Stimulated activated CD4-positive, alpha-beta T cell treated with anti-CD3 and anti-CD28 coated beads, Interleukin-2, amount 100 ng/mL, for 4 hours (primary cell): ENCODE measurements at regions not wholly inside any gene's neighbourhood (a gene's known extent, or its start where the extent isn't known, plus 50 kb on each side); places are given as distances from the start of the nearest gene placed in this dataset.
"Not testable (repeated sequence)": the region's sequence is repeated elsewhere in the genome, so short reads cannot be mapped to it uniquely, and the experiment has no call there.

ENCODE experiments used
- DNase-seq: peaks from one replicate; pipeline ENCODE4 v3.0.0-alpha.2; 2020; ENCODE audit warnings: low read depth

GRCh38 chrY:7415157-7415633, 503.6 kb upstream of the AMELY start:
- no peak for DNase-seq

DNA sequence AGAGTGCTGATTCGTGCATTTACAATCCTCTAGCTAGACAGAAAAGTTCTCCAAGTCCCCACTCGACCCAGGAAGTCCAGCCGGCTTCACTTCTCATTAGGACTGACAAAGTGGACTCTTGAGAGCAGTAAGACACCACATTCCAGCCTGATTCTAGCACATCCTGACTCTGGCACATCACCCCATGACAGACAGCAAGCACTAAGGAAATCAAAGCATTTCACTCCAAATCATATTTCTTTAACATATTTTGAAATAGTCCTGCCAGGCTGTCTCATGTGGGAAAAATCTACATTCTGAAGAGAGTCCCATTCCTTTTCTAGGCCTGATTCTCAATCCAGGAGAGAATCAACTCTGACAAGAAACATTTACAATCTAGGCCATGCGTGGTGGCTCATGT, 478.5 kb upstream of the AMELY start:
- DNase-seq = no peak

DNA sequence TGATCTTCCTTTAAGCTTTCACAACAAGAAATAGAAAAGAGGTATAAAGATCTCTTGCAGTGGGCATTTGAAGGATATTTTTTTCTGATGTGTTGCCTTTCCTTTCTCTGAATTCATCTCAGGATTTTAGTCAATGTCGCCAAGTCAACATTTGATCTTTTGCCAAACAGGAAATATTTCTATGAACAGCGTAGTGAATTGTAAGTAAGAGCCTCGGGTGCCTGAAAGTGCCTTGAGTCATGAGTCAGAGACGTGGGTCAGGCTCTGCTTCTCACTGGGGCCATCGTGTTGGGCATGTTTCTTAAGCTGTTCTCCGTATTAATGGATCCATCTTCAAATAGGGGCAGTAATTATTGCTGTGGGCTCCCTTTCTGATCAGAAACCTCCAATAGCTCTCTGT, 471.4 kb upstream of the AMELY start:
- DNase-seq = no peak

- no peak for DNase-seq
Measured at GRCh38 chrY:7377091-7377490, 465.5 kb upstream of the AMELY start.

DNA sequence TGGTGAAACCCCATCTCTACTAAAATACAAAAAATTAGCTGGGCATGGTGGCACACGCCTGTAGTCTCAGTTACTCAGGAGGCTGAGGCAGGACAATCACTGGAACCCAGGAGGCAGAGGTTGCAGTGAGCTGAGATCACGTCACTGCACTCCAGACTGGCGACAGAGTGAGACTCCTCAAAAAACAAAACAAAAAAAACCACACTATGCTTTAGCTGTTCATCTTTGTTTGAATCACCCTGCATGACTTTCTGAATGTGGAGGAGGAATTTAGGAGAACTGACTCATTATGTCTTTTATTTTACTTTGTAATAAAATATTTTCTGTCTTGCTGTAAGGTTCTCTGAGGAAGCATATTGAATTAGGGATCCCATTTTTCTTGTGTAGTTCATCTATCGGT, 462.9 kb upstream of the AMELY start:
- DNase-seq = not testable (repeated sequence)

DNA sequence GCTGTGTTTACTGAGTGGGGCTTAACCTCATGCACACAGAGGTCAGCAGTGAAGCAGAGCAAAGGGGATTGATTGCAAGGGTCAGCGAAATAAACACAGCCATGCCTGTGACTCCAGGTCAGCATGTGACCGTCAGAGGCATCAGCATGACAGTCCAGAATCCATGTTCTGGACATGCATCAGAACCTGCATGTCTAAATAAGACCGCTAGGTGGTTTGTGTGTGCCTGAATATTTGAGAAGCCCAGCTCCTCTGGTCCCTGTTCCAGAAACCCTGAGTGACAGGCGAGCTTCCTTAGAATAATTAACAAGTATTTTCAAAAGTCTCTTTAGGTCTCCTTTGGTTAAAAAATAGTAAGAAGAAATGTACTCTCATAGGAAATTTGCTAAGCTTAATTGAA, 460.4 kb upstream of the AMELY start:
- not testable (repeated sequence) for DNase-seq

GRCh38 chrY:7371026-7371425, 459.5 kb upstream of the AMELY start:
- not testable (repeated sequence) for DNase-seq

DNA sequence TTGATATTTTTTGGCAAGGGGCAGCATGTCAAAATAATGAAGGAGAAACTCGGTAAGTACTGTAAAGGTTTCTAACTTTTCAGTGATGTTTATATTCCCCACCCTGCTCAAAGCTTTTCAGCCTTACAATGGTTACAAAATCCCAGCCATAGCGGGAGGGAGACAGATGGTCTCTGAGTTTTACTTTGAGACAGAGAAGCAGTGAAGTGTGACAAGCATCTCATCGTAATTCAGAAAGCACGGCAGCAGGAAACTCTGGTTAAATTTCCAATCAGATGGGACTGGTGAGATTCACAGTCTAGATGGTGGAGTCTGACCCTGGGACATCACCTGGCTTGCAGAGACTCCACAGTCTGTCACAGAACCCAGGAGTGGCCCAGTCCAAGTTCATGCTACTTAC, 448.0 kb upstream of the AMELY start:
- no peak for DNase-seq

- DNase-seq = no peak
Measured at GRCh38 chrY:7358103-7358752, 446.7 kb upstream of the AMELY start.

- DNase-seq = not testable (repeated sequence)
Measured at GRCh38 chrY:7355891-7356290, 444.3 kb upstream of the AMELY start.

DNA sequence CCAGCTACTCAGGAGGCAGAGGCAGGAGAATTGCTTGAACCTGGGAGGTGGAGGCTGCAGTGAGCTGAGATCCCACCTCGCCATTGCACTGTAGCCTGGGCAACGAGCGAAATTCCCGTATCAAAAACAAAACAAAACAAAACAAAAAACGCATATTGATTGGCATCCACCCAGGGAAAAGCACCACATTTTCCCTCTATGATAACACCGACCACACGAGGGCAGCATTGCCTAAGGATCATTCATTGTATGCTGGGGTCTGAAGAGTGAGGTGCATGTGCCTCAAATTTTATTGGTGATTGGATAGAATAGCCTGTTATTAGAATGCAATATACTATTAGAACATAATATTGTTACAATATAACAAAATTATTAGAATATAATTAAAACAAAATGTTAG, 433.1 kb upstream of the AMELY start:
- no peak for DNase-seq

GRCh38 chrY:7343261-7343660, 431.7 kb upstream of the AMELY start:
- DNase-seq = no peak

GRCh38 chrY:7342732-7343131, 431.2 kb upstream of the AMELY start:
- DNase-seq = not testable (repeated sequence)

DNA sequence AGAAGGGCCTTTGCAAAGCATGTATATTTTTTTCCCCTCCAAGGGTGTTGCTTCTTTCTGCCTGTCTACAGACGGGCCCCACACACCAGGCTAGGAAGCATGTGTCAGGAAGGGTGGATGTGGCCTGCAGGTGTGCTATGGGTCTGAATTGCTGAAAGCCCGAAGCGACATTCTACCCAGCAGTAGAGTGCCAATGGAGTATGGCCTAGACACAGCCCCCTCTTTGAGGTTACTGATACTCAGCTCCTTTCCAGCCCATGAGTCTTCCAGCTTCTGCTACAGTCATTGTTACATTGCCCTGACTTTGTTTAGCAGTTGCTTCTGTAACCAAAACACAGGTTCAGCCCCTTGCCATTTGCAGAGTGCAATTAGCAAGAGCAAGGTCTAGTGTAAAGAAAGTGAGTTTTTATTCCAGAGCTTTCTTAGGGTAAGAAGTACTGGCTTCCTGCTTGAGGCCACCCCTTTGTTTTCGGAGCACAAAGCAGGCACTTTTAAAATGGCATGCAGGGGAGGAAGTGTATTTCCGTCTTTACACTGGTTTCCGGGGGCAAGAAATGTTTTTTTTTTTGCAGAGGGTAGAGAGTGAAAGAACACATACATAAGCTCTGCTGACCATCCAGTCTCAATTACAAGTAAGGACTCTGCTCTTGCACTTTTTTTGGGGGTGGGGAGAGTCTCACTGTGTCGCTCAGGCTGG, 428.0 kb upstream of the AMELY start:
- no peak for DNase-seq

DNA sequence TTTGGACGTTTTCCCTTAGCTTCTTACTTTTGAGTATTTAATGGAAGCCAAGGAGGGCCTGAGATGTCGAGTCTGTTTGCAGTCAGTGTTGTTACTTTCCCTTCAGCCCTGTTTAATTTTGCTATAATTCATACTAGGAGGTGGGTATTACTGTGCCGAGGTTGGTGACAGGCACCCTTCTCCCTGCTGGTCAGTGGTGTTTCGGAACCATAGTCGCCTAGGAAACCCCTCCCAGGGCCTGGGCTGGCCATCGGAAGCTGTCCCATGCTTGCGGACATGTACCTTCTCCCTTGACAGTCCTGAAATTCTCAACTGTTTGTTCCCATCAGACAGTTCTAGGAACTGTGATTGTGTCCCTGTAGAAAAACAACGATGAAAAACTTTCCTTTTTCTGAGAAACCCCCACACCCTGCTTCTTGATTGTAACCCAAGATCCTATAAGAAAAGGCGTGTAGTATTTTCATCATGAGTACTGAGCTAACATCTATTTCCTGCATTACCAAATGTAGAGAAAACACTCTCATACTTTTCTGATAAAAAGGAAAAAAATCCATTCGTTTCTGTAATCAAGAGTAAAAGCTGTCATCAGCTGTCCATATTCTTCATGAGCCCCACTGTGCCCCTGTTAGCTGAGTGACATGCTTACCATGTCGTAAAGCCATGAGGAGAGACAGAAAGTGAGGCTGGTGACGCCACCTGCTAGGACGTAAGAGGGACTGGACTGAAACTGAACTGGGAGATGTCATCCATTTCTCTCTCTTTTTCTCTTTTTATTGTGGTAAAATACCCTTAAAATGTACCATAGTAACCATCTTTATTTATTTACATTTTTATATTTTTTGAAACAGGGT, 424.7 kb upstream of the AMELY start:
- no peak for DNase-seq

DNA sequence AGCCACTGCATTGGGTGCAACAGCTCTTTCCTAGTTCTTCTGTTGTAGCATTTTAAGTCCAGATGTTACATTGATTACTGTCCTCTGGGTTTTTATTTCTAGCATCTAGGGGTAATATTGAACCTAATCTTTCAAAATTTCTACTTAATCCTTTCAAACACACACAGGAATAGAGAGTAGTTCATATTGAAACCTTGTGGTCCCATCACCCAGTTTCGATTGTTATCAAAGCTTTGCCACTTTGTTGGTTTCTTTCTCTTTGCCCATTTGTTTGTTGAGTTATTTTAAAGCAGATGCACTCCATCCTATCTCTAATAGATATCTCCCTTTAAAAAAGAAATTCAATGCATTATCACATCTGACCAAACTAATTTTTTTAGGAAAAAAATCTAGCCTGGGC, 422.9 kb upstream of the AMELY start:
- no peak for DNase-seq

GRCh38 chrY:7326296-7327246, 415.0 kb upstream of the AMELY start:
- DNase-seq = peak; percentile 32

DNA sequence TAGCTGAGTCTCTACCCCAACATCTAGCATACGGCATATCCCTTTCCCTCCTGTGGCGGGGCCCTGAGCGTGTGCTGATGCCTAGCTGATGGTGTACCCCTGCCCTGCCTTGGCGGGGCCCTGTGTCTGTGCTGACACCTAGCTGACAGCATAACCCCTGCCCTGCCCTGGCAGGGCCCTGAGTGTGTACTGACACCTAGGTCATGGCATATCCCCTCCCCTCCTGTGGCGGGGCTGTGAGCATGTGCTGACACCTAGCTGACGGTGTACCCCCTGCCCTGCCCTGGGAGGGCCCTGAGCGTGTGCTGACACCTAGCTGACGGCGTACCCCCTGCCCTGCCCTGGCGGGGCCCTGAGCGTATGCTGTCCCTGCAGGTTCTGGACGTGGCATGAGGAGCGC, 414.0 kb upstream of the AMELY start:
- no peak for DNase-seq

- DNase-seq = no peak
Measured at GRCh38 chrY:7320751-7321150, 409.2 kb upstream of the AMELY start.

DNA sequence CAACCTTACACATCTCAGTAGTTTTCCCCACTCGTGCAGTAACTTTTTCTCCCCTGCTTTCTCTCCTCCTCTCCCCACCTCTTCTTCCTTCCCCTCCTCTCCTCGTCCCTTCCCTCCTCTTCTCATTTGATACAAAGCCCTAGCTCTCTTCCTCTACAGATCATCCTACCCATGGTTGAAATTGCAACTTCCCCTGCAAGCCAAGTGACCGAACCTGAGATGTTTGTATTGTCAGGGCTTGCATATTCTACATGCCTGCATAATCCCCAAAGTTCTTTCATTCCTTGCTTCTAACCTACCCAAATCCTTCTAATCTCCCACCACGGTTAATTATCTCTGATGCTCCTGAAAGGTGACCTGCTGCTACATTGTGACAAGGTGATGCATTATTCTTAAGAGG, 408.6 kb upstream of the AMELY start:
- DNase-seq = not testable (repeated sequence)

DNA sequence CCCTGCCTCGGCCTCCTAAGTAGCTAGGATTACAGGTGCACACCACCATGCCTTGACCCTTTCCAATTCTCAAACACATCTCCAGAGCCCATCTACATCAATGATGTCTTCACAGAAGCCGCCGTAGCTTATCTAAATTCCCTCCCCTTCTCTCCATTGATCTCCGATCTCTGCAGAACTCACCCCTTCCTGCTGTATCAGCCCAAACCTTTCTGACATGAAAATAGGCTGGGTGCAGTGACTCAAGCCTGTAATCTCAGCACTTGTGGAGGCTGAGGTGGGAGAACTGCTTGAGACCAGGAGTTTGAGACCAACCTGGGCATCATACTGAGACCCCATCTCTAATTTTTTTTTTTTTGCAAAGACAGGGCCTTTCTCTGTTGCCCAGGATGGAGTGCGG, 406.6 kb upstream of the AMELY start:
- DNase-seq = no peak

DNA sequence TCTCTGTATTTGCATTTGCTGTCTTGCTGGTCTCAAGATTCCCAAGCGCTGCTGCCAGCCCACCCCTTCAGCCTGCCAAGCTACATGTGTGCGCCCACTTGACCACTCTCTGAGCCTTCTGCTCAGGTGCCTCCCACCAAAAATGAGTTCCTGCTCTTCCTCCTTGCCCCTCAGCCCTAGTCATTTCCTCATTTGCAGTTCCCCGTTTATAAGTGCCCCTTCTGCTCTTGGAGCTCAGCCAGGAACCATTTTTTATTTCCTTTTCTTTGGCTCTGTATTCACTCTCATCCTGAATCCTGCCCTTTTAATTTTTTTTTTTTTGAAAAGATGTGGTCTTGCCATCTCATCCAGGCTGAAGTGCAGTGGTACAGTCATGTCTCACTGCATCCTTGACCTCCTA, 406.0 kb upstream of the AMELY start:
- no peak for DNase-seq
